IMR-90 (cell line): ENCODE measurements at regions not wholly inside any gene's neighbourhood (a gene's known extent, or its start where the extent isn't known, plus 50 kb on each side); places are given as distances from the start of the nearest gene placed in this dataset.

Experiments
- ATAC-seq: fragments of 200-7000 bp; cut with Tn5 transposase; 2 replicates; pipeline ENCODE4 v1.9.1; 2020; ENCODE audit warnings: low read depth, mild to moderate bottlenecking, moderate library complexity
- BruUV-seq: library from RNA; stranded (reverse); fragments of 400-500 nt; replicated peaks from 2 replicates; lab custom pipeline; 2021; lab: Mats Ljungman, UMichigan
- CTCF ChIA-PET: fragments of 300-600 bp; formaldehyde crosslinking; extraction: SDS; loops from one replicate; lab custom pipeline; 2021; ENCODE audit warnings: antibody characterized with exemption; lab: Yijun Ruan, JAX
- POLR2A ChIA-PET: fragments of 300-600 bp; sonication (Branson Sonifier 250); formaldehyde crosslinking; loops from one replicate; lab custom pipeline; 2022; ENCODE audit warnings: antibody characterized with exemption; ENCODE audit not compliant: unreplicated experiment; lab: Charles Lee
- DNase-seq: peaks from one replicate; pipeline ENCODE4 v3.0.0; 2013
- H2AFZ ChIP-seq: replicated peaks from 2 replicates; pipeline ENCODE3; 2013; ENCODE audit warnings: low read length, mild to moderate bottlenecking; ENCODE audit not compliant: poor library complexity
- H2AK5ac ChIP-seq: 2 replicates; pipeline ENCODE4 v1.6.1; 2013; ENCODE audit warnings: low read depth, low read length, inconsistent platforms
- H2AK9ac ChIP-seq: replicated peaks from 2 replicates; pipeline ENCODE3; 2013; ENCODE audit warnings: mild to moderate bottlenecking, low read depth, low read length, moderate library complexity; ENCODE audit not compliant: poor library complexity
- H2BK120ac ChIP-seq: 2 replicates; pipeline ENCODE4 v1.6.1; 2013; ENCODE audit warnings: low read depth, low read length, inconsistent platforms
- H2BK15ac ChIP-seq: 3 replicates; pipeline ENCODE4 v1.6.1; 2013; ENCODE audit warnings: low read depth, low read length, inconsistent platforms
- H2BK20ac ChIP-seq: 2 replicates; pipeline ENCODE4 v1.6.1; 2013; ENCODE audit warnings: low read depth, mild to moderate bottlenecking, inconsistent platforms, low read length, moderate library complexity
- H2BK5ac ChIP-seq: 2 replicates; pipeline ENCODE4 v1.6.1; 2013; ENCODE audit warnings: mild to moderate bottlenecking, low read depth, low read length, inconsistent platforms; ENCODE audit not compliant: poor library complexity, severe bottlenecking
- H3K14ac ChIP-seq: replicated peaks from 2 replicates; pipeline ENCODE4 v1.6.1; 2013; ENCODE audit warnings: low read depth, low read length, inconsistent platforms
- H3K18ac ChIP-seq: 2 replicates; pipeline ENCODE4 v1.6.1; 2013; ENCODE audit warnings: low read depth, low read length, control low read depth
- H3K23ac ChIP-seq: 2 replicates; pipeline ENCODE4 v1.6.1; 2013; ENCODE audit warnings: low read depth, low read length, inconsistent platforms
- H3K27ac ChIP-seq: 2 replicates; pipeline ENCODE4 v1.5.1; 2013; ENCODE audit warnings: mild to moderate bottlenecking, control low read depth, low read length; ENCODE audit not compliant: insufficient read depth
- H3K27me3 ChIP-seq: 2 replicates; pipeline ENCODE4 v1.6.1; 2013; ENCODE audit warnings: low read length; ENCODE audit not compliant: control insufficient read depth, insufficient read depth
- H3K36me3 ChIP-seq: 2 replicates; pipeline ENCODE4 v1.6.1; 2013; ENCODE audit warnings: low read length, mixed read lengths; ENCODE audit not compliant: control insufficient read depth, insufficient read depth
- H3K4ac ChIP-seq: 2 replicates; pipeline ENCODE4 v1.6.1; 2013; ENCODE audit warnings: low read depth, low read length, inconsistent platforms
- H3K4me1 ChIP-seq: 2 replicates; pipeline ENCODE4 v1.6.1; 2013; ENCODE audit warnings: low read length, mixed read lengths; ENCODE audit not compliant: control insufficient read depth, insufficient read depth
- H3K4me2 ChIP-seq: 2 replicates; pipeline ENCODE4 v1.6.1; 2013; ENCODE audit warnings: low read depth, mild to moderate bottlenecking, control low read depth, low read length, moderate library complexity
- H3K4me3 ChIP-seq: 2 replicates; pipeline ENCODE4 v1.5.1; 2013; ENCODE audit warnings: low read depth, mild to moderate bottlenecking, control low read depth, low read length, moderate library complexity; ENCODE audit not compliant: insufficient read depth
- H3K56ac ChIP-seq: 2 replicates; pipeline ENCODE4 v1.6.1; 2013; ENCODE audit warnings: low read length, inconsistent platforms; ENCODE audit not compliant: insufficient read depth; ENCODE audit errors: extremely low read depth
- H3K79me1 ChIP-seq, 2 experiments: 2 replicates each; pipeline ENCODE4 v1.6.1; 2013; ENCODE audit warnings: low read length in 2 of 2, inconsistent platforms in 1 of 2, low read depth in 1 of 2
- H3K9ac ChIP-seq: 2 replicates; pipeline ENCODE4 v1.6.1; 2013; ENCODE audit warnings: low read depth, low read length, control low read depth
- H3K9me1 ChIP-seq: 2 replicates; pipeline ENCODE4 v1.6.1; 2013; ENCODE audit warnings: low read length, inconsistent platforms; ENCODE audit not compliant: insufficient read depth
- H3K9me3 ChIP-seq: 2 replicates; pipeline ENCODE4 v1.6.1; 2013; ENCODE audit warnings: low read length; ENCODE audit not compliant: control insufficient read depth, insufficient read depth
- H4K20me1 ChIP-seq: 2 replicates; pipeline ENCODE4 v1.6.1; 2013; ENCODE audit warnings: low read length, inconsistent platforms; ENCODE audit not compliant: insufficient read depth
- H4K5ac ChIP-seq: 2 replicates; pipeline ENCODE4 v1.6.1; 2013; ENCODE audit warnings: mild to moderate bottlenecking, low read depth, low read length, control low read depth
- H4K8ac ChIP-seq, 2 experiments: 2 replicates each; pipeline ENCODE4 v1.6.1; 2013; ENCODE audit warnings: low read depth in 2 of 2, low read length in 2 of 2, control low read depth in 1 of 2, inconsistent platforms in 1 of 2
- H4K91ac ChIP-seq: 2 replicates; pipeline ENCODE4 v1.6.1; 2013; ENCODE audit warnings: low read depth, low read length, inconsistent platforms; ENCODE audit not compliant: insufficient read depth
- NFE2L2 ChIP-seq: fragments of 150-350 bp; IDR thresholded peaks from 2 replicates; pipeline ENCODE4 v1.6.1; 2016; ENCODE audit warnings: low read depth, mild to moderate bottlenecking, low read length
- RFX5 ChIP-seq: IDR thresholded peaks from 2 replicates; pipeline ENCODE4 v1.8.0; 2012; ENCODE audit warnings: low read depth, mild to moderate bottlenecking, low read length, moderate library complexity
- WGBS, 2 experiments: methylation state at CpG; one replicate each; pipeline versions ENCODE4 v1.1.5 to v1.1.7; 2013; ENCODE audit warnings: missing lambda C conversion rate in 2 of 2; ENCODE audit not compliant: insufficient read length in 1 of 2; ENCODE audit errors: extremely low coverage in 2 of 2; 5-methylcytosine and 5-hydroxymethylcytosine counted together
- dilution Hi-C: fragments of 300-500 bp; cut with HindIII; formaldehyde crosslinking; loops from one replicate; pipeline ENCODE4 v1.14.3; 2018; ENCODE audit warnings: low sequenced_read_pairs; ENCODE audit not compliant: unreplicated experiment
- in situ Hi-C: fragments of 300-500 bp; cut with MboI; formaldehyde crosslinking; loops from 3 replicates; pipeline ENCODE4 v1.14.3; 2019; ENCODE audit warnings: low sequenced_read_pairs, inconsistent platforms, mixed read lengths
- intact Hi-C: fragments of 100-400 bp; cut with micrococcal nuclease; formaldehyde crosslinking; loops from 2 replicates; pipeline ENCODE4 v1.10.0; 2022

DNA sequence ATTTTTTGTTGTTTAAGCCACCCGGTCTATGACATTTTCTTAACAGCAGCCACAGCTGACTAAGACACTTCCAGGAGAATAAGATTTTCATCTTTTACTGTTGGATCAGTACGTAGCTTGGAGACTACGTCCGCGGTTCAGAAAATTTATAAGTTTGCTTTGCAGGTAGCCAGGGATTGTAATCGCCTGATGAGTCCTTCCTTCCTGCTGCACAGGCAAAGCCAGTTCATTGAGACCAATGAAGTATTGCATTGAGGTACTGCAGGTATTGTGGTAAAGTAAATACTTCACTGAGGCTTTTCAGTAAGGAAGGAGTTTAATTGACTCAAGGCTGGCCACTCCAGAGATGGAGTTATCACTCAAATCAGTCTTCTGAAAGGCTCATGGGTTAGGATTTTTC lies 269.4 kb upstream of the ELAC2 start:
- TF ChIP-seq RFX5 (no peak), NFE2L2 (no peak)
- Histone ChIP-seq H2BK5ac (no peak overlapping the region), H2BK20ac (no peak overlapping the region), H3K4ac (no peak overlapping the region), H3K9me3 (no peaks in the 10 kb centered on the region), H3K36me3 (no peaks in the 10 kb centered on the region), H3K14ac (no peak overlapping the region), H3K4me1 (no peaks in the 10 kb centered on the region), H3K9me1 (no peaks in the 10 kb centered on the region), H3K18ac (no peak overlapping the region), H3K9ac (no peak overlapping the region), H3K23ac (no peak overlapping the region), H4K5ac (no peak overlapping the region), H4K20me1 (no peaks in the 10 kb centered on the region), H2BK120ac (no peak overlapping the region), H3K27me3 (no peaks in the 10 kb centered on the region), H3K4me2 (no peak overlapping the region), H3K79me1 (no peaks in the 10 kb centered on the region), H4K8ac (no peak overlapping the region), H2BK15ac (no peak overlapping the region), H3K4me3 (no peak overlapping the region), H2AFZ (no peak overlapping the region), H2AK9ac (no peak overlapping the region), H4K91ac (no peak overlapping the region), H2AK5ac (no peak overlapping the region), H3K27ac (no peak overlapping the region), H3K56ac (no peak overlapping the region)
- dilution Hi-C loops, result no loop called here
- intact Hi-C loops, result no loop called here
- CTCF ChIA-PET, result interaction anchor here (0.5 kb wide), 1 partner anchor 1436 kb away, joined by 3 read pairs; no protein-coding TSS in a partner anchor
- no peak for ATAC-seq
- in situ Hi-C loops, result no loop called here
- POLR2A ChIA-PET, result no interaction called here
- DNase-seq, result no peak
- WGBS, 2 experiments, result no CpG with 5 or more reads among the region's 6 CpGs
- no TSS peak for BruUV-seq
